K562 (cell line): ENCODE measurements at regions not wholly inside any gene's neighbourhood (a gene's known extent, or its start where the extent isn't known, plus 50 kb on each side); places are given as distances from the start of the nearest gene placed in this dataset.

Experiments used
- ATAC-seq: fragments of 200-7000 bp; cut with Tn5 transposase; 3 replicates; pipeline ENCODE4 v1.9.1; 2020; ENCODE audit warnings: moderate library complexity
- BruUV-seq: library from RNA; stranded (reverse); fragments of 400-500 nt; replicated peaks from 2 replicates; lab custom pipeline; 2021; lab: Mats Ljungman, UMichigan
- CTCF ChIA-PET: fragments of 300-600 bp; formaldehyde crosslinking; extraction: SDS; loops from one replicate; lab custom pipeline; 2021; ENCODE audit warnings: low intra/inter-chr PET ratio; lab: Yijun Ruan, JAX
- POLR2A ChIA-PET: fragments of 300-600, 350-650 bp; sonication (Branson Sonifier 250); formaldehyde crosslinking; extraction: SDS; loops from one replicate; lab custom pipeline; 2021; ENCODE audit warnings: antibody characterized with exemption, inconsistent platforms; lab: Yijun Ruan, JAX
- DNase-seq, 4 experiments: peaks; one replicate each; pipeline versions ENCODE4 v3.0.0 to v3.0.0-alpha.2; 2011 to 2018; ENCODE audit warnings: low spot score in 3 of 4, mixed read lengths in 3 of 4; ENCODE audit errors: extremely low read depth in 1 of 4
- FAIRE-seq: peaks from 2 replicates; lab custom pipeline; 2011; peaks lifted over from hg19 to GRCh38; lab: Jason Lieb, UNC
- H2AFZ ChIP-seq: 2 replicates; pipeline ENCODE4 v1.6.0; 2011; ENCODE audit warnings: low read depth, low read length, control low read depth, inconsistent platforms
- H3K27ac ChIP-seq: fragments of 200-600 bp; 3 replicates; pipeline ENCODE4 v1.8.0; 2011; ENCODE audit warnings: low read depth, mild to moderate bottlenecking, control low read depth, inconsistent platforms, low read length, moderate library complexity, mixed read lengths; ENCODE audit errors: extremely low read depth
- H3K27me3 ChIP-seq, 2 experiments: fragments of 300-600 bp in 1 of 2; 2 replicates in 1 of 2; 3 replicates in 1 of 2; pipeline versions ENCODE4 v1.6.0 to v1.8.0; 2011; ENCODE audit warnings: inconsistent platforms in 2 of 2, low read length in 2 of 2, mild to moderate bottlenecking in 1 of 2, mixed read lengths in 1 of 2, moderate library complexity in 1 of 2; ENCODE audit not compliant: control insufficient read depth in 2 of 2, insufficient read depth in 2 of 2
- H3K36me3 ChIP-seq: fragments of 300-600 bp; 3 replicates; pipeline ENCODE4 v1.8.0; 2011; ENCODE audit warnings: mild to moderate bottlenecking, low read length, inconsistent platforms; ENCODE audit not compliant: control insufficient read depth, insufficient read depth
- H3K4me1 ChIP-seq, 2 experiments: fragments of 200-600 bp in 1 of 2; replicated peaks in 1 of 2; 2 replicates in 1 of 2; 3 replicates in 1 of 2; pipeline versions ENCODE4 v1.5.1 to v1.8.0; 2011; ENCODE audit warnings: inconsistent platforms in 2 of 2, low read length in 2 of 2, mild to moderate bottlenecking in 1 of 2, mixed read lengths in 1 of 2, moderate library complexity in 1 of 2; ENCODE audit not compliant: control insufficient read depth in 2 of 2, insufficient read depth in 2 of 2
- H3K4me2 ChIP-seq: 2 replicates; pipeline ENCODE4 v1.6.1; 2011; ENCODE audit warnings: low read length, control low read depth, inconsistent platforms, mixed read lengths; ENCODE audit not compliant: insufficient read depth
- H3K4me3 ChIP-seq: fragments of 200-600 bp; sonication (generic), shearing (Covaris generic); 2 replicates; pipeline ENCODE4 v1.5.1; 2016; ENCODE audit warnings: control low read depth, inconsistent platforms
- H3K79me2 ChIP-seq: fragments of 200-600 bp; 3 replicates; pipeline ENCODE4 v1.8.0; 2011; ENCODE audit warnings: low read length, inconsistent platforms; ENCODE audit not compliant: control insufficient read depth, insufficient read depth
- H3K9ac ChIP-seq, 2 experiments: 2 replicates each; pipeline versions ENCODE4 v1.6.0 to v1.6.1; 2011; ENCODE audit warnings: low read depth in 2 of 2, low read length in 2 of 2, control low read depth in 1 of 2, inconsistent platforms in 1 of 2, mild to moderate bottlenecking in 1 of 2, mixed read lengths in 1 of 2; ENCODE audit not compliant: insufficient read depth in 1 of 2
- H3K9me1 ChIP-seq: one replicate; pipeline ENCODE4 v1.6.0; 2011; ENCODE audit warnings: inconsistent platforms, mild to moderate bottlenecking, low read length, moderate library complexity; ENCODE audit not compliant: control insufficient read depth, insufficient read depth
- H3K9me3 ChIP-seq: replicated peaks from 2 replicates; pipeline ENCODE4 v1.5.1; 2011; ENCODE audit warnings: low read depth, low read length, inconsistent platforms; ENCODE audit not compliant: control insufficient read depth, insufficient read depth
- H4K20me1 ChIP-seq: replicated peaks from 2 replicates; pipeline ENCODE4 v1.6.1; 2011; ENCODE audit warnings: low read length, inconsistent platforms, mixed read lengths; ENCODE audit not compliant: control insufficient read depth, insufficient read depth
- NFIC ChIP-seq: fragments of 450-650 bp; IDR thresholded peaks from 2 replicates; pipeline ENCODE4 v1.6.1; 2017; ENCODE audit warnings: mild to moderate bottlenecking, inconsistent platforms
- PHB ChIP-seq: fragments of 250-450 bp; sonication (Bioruptor Pico); IDR thresholded peaks from 2 replicates; pipeline ENCODE4 v1.5.0; 2021
- PHTF2 ChIP-seq: fragments of 250-450 bp; sonication (Bioruptor Pico); IDR thresholded peaks from 2 replicates; pipeline ENCODE4 v1.5.0; 2021; ENCODE audit warnings: mild to moderate bottlenecking
- SRSF3 ChIP-seq: fragments of 200-400 bp; formaldehyde crosslinking; IDR thresholded peaks from 2 replicates; pipeline ENCODE4 v1.6.1; 2016; ENCODE audit warnings: mild to moderate bottlenecking, low read length, moderate library complexity; ENCODE audit not compliant: insufficient read depth
- THAP12 ChIP-seq: fragments of 250-450 bp; sonication (Bioruptor Pico); IDR thresholded peaks from 2 replicates; pipeline ENCODE4 v1.9.0; 2021; ENCODE audit warnings: mild to moderate bottlenecking, inconsistent platforms
- ZNF583 ChIP-seq: fragments of 250-450 bp; sonication (Bioruptor Pico); IDR thresholded peaks from 2 replicates; pipeline ENCODE4 v1.4.0; 2020
- ZNF79 ChIP-seq: fragments of 250-450 bp; sonication (Bioruptor Pico); IDR thresholded peaks from 2 replicates; pipeline ENCODE4 v1.4.0; 2020; ENCODE audit warnings: low read depth, mild to moderate bottlenecking, moderate library complexity
- WGBS: fragments of 100-300 bp; shearing (Covaris generic); methylation state at CpG from one replicate; pipeline ENCODE4 v1.1.6; 2016; ENCODE audit warnings: low coverage, mixed read lengths; ENCODE audit not compliant: insufficient coverage; ENCODE audit errors: missing lambda C conversion rate; 5-methylcytosine and 5-hydroxymethylcytosine counted together
- in situ Hi-C: fragments of 300-500 bp; cut with MboI; formaldehyde crosslinking; loops from 4 replicates; pipeline ENCODE4 v1.15.0; 2018; ENCODE audit warnings: inconsistent platforms, mixed read lengths
- intact Hi-C: fragments of 100-400 bp; cut with micrococcal nuclease; formaldehyde crosslinking; loops from 2 replicates; pipeline ENCODE4 v1.14.2; 2022

- TF ChIP-seq PHTF2 (CRISPR knock-in tag) (no peak), ZNF79 (CRISPR knock-in tag) (no peak), ZNF583 (CRISPR knock-in tag) (no peak), SRSF3 (no peak), PHB (CRISPR knock-in tag) (no peak), NFIC (no peak), THAP12 (CRISPR knock-in tag) (no peak)
- ATAC-seq (no peak), DNase-seq (no peak), FAIRE-seq (no peak)
- POLR2A ChIA-PET = no interaction called here
- Histone ChIP-seq H3K4me3 (no peak overlapping the region), H3K27ac (no peak overlapping the region), H3K9ac (no peak overlapping the region), H3K4me1 (no peaks in the 10 kb centered on the region), H4K20me1 (no peaks in the 10 kb centered on the region), H3K4me2 (no peak overlapping the region), H3K27me3 (no peaks in the 10 kb centered on the region), H3K79me2 (no peaks in the 10 kb centered on the region), H3K9me3 (no peaks in the 10 kb centered on the region), H3K9me1 (no peaks in the 10 kb centered on the region), H3K36me3 (no peaks in the 10 kb centered on the region), H2AFZ (no peak overlapping the region)
- WGBS = 0% methylated on average over 10 of the region's 10 CpGs
- CTCF ChIA-PET = no interaction called here
- intact Hi-C loops (no loop called here), in situ Hi-C loops (no loop called here)
- no TSS peak for BruUV-seq
These were observed 1516.9 kb downstream of the BRD1 start for GRCh38 chr22:48310740-48311139.
